Small intestine (tissue), 7 donors: ENCODE measurements at regions not wholly inside any gene's neighbourhood (a gene's known extent, or its start where the extent isn't known, plus 50 kb on each side); places are given as distances from the start of the nearest gene placed in this dataset.
"Not testable (repeated sequence)": the region's sequence is repeated elsewhere in the genome, so short reads cannot be mapped to it uniquely, and the experiment has no call there.

Source experiments
- DNase-seq, 2 donors: peaks; one replicate each; pipeline versions ENCODE4 v3.0.0 to v3.0.0-alpha.2; 2013
- FAIRE-seq: peaks from 2 replicates; lab custom pipeline; 2012; peaks lifted over from hg19 to GRCh38; lab: Jason Lieb, UNC
- H3K27ac ChIP-seq, 3 donors: one replicate each; pipeline ENCODE4 v1.5.1; 2013; ENCODE audit warnings: low read length in 2 of 3, mild to moderate bottlenecking in 2 of 3, control low read depth in 1 of 3, inconsistent platforms in 1 of 3, low read depth in 1 of 3, moderate library complexity in 1 of 3
- H3K27me3 ChIP-seq, 3 donors: one replicate each; pipeline ENCODE4 v1.6.1; 2013; ENCODE audit warnings: low read length in 3 of 3, inconsistent platforms in 1 of 3; ENCODE audit not compliant: control insufficient read depth in 3 of 3, insufficient read depth in 3 of 3
- H3K36me3 ChIP-seq, 3 donors: one replicate each; pipeline ENCODE4 v1.6.1; 2013; ENCODE audit warnings: low read length in 3 of 3, inconsistent platforms in 1 of 3, low read depth in 1 of 3, mild to moderate bottlenecking in 1 of 3, moderate library complexity in 1 of 3; ENCODE audit not compliant: control insufficient read depth in 3 of 3, insufficient read depth in 2 of 3
- H3K4me1 ChIP-seq, 3 donors: one replicate each; pipeline ENCODE4 v1.6.1; 2013; ENCODE audit warnings: low read length in 2 of 3, inconsistent platforms in 1 of 3, low read depth in 1 of 3, mild to moderate bottlenecking in 1 of 3, moderate library complexity in 1 of 3; ENCODE audit not compliant: control insufficient read depth in 3 of 3, insufficient read depth in 2 of 3
- H3K4me3 ChIP-seq, 3 donors: one replicate each; pipeline ENCODE4 v1.5.1; 2013; ENCODE audit warnings: low read length in 3 of 3, control low read depth in 1 of 3, inconsistent platforms in 1 of 3, low read depth in 1 of 3, mild to moderate bottlenecking in 1 of 3, moderate library complexity in 1 of 3
- H3K9me3 ChIP-seq, 2 donors: one replicate each; pipeline ENCODE4 v1.6.1; 2013; ENCODE audit warnings: low read depth in 1 of 2, low read length in 1 of 2; ENCODE audit not compliant: control insufficient read depth in 2 of 2, insufficient read depth in 1 of 2
- WGBS, 3 donors: extraction: QIAGEN DNeasy Blood & Tissue Kit; methylation state at CpG; one replicate each; pipeline ENCODE4 v1.1.7; 2013; 5-methylcytosine and 5-hydroxymethylcytosine counted together
- donor health status: healthy with polysubstance abuse.
- donor health status: control.
- donor health status: control.
- donor health status: Bipolar disorder and iron deficiency.
- donor health status: healthy.

DNA sequence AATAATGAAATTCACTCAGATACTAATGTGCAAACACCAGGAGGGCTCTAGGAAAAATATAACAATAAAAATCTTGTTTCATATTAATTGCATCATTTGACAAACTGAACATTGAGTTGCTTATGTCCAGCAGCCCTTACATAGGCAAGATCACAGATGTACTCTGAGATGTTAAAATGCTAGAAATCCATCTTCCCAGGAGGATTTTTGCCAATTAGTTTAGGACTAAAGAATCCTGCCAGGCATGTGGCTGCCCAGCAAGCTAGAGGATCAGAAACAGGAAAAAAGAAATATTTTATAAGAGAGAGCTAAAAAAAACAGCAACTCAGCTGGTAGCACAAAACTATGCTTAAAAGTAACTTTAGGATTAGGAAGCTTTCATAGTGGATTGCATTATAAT lies 407.8 kb downstream of the NXPH1 start:
- Histone ChIP-seq H3K4me1 (no peaks in the 10 kb centered on the region), H3K27me3 (no peaks in the 10 kb centered on the region), H3K9me3 (no peaks in the 10 kb centered on the region), H3K36me3 (no peaks in the 10 kb centered on the region), H3K4me3 (no peak overlapping the region), H3K27ac (no peak overlapping the region)
- FAIRE-seq (no peak), DNase-seq (no peak)

DNA sequence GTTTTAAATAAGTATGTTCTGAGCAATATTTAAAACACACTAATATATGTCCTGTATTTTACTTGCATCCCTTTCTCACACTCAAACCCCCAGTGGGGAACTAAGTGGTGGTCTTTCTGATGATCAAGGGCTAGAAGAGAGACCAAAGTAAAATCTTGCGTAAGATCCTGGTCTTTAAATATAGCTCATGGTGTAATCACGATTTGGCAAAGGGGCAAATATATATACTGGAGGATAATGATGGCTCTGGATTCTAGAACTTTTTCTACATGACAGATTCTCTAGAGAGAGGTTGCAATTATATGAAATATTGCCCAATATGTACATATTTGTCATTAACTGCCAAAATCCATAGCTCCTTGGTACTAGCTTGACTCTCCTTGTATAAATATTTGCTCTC lies 438.3 kb downstream of the NXPH1 start:
- H3K27ac ChIP-seq = no peak overlapping the region
- WGBS, 3 donors = 85 to 95% (median 88%) methylated on average over 2 of the region's 2 CpGs
- no peaks in the 10 kb centered on the region for H3K9me3 ChIP-seq
- no peaks in the 10 kb centered on the region for H3K4me1 ChIP-seq
- DNase-seq (no peak), FAIRE-seq (no peak)
- H3K4me3 ChIP-seq = no peak overlapping the region
- no peaks in the 10 kb centered on the region for H3K27me3 ChIP-seq
- H3K36me3 ChIP-seq = no peaks in the 10 kb centered on the region

GRCh38 chr7:8881916-8882315 lies 448.5 kb downstream of the NXPH1 start:
- no peak for DNase-seq
- no peak for FAIRE-seq
- H3K27ac ChIP-seq = no peak overlapping the region
- H3K4me3 ChIP-seq = no peak overlapping the region
- 52 to 74% (median 74%) methylated on average over 2 of the region's 2 CpGs for WGBS, 3 donors
- no peaks in the 10 kb centered on the region for H3K27me3 ChIP-seq
- no peaks in the 10 kb centered on the region for H3K9me3 ChIP-seq
- H3K4me1 ChIP-seq = no peaks in the 10 kb centered on the region
- no peaks in the 10 kb centered on the region for H3K36me3 ChIP-seq

- H3K4me3 ChIP-seq = no peak overlapping the region
- DNase-seq (no peak), FAIRE-seq (no peak)
- H3K27me3 ChIP-seq = no peaks in the 10 kb centered on the region
- no peaks in the 10 kb centered on the region for H3K36me3 ChIP-seq
- no peak overlapping the region for H3K27ac ChIP-seq
- no peaks in the 10 kb centered on the region for H3K4me1 ChIP-seq
- peaks cover 0 to 2% of the 10 kb centered on the region in 2 donors for H3K9me3 ChIP-seq
Measured at GRCh38 chr7:8885480-8886000, 452.1 kb downstream of the NXPH1 start.

- not testable (repeated sequence) for H3K4me1 ChIP-seq, FAIRE-seq, H3K4me3 ChIP-seq, H3K9me3 ChIP-seq, H3K27me3 ChIP-seq, H3K27ac ChIP-seq, H3K36me3 ChIP-seq, DNase-seq
- 91 to 96% (median 95%) methylated on average over 14 to 30 of the region's 30 CpGs for WGBS, 3 donors
Measured at GRCh38 chr7:8890346-8890745, 456.9 kb downstream of the NXPH1 start.

GRCh38 chr7:8893775-8894174 lies 460.4 kb downstream of the NXPH1 start:
- H3K27ac ChIP-seq = no peak overlapping the region
- peaks cover 0 to 2% of the 10 kb centered on the region in 2 donors for H3K9me3 ChIP-seq
- no peaks in the 10 kb centered on the region for H3K27me3 ChIP-seq
- H3K4me1 ChIP-seq = no peaks in the 10 kb centered on the region
- DNase-seq (no peak), FAIRE-seq (no peak)
- H3K4me3 ChIP-seq = no peak overlapping the region
- no peaks in the 10 kb centered on the region for H3K36me3 ChIP-seq
- 50 to 73% (median 66%) methylated on average over 2 of the region's 2 CpGs for WGBS, 3 donors

DNA sequence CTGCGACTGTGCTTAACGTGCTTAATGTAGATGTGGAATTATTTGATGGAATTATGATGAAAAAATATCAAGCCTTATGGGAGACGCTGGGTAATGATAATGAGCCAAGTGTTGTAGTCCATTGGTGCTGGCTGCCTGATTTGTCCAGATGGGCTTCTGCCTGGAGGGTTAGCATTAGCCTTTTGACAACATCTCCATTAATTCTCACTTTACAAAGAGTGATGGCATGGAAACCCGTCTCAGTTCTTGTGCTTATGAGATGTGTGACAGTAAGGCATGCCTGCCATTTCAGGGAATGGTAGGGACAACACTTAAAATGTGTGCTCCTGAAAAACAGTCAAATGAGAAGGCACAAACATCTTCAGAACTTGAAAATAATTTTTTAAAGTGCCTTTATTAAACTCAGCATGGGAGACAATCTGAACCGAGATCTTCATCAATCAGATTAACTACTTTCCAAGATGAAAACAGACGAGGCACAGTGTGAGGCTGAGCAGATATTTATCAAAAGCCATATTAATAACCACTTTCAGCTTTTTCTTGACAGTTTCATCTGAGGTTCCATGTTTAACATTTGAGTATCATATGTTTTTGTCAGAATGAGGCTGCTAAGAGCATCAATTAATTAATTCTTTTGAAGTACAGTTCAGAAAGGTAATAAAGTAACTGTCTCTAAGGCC lies 473.1 kb downstream of the NXPH1 start:
- no peak overlapping the region for H3K4me3 ChIP-seq
- FAIRE-seq = no peak
- H3K27me3 ChIP-seq = no peaks in the 10 kb centered on the region
- WGBS, 3 donors = 67 to 79% (median 71%) methylated on average over 6 of the region's 6 CpGs
- no peak overlapping the region for H3K27ac ChIP-seq
- H3K36me3 ChIP-seq = no peaks in the 10 kb centered on the region
- H3K9me3 ChIP-seq = no peaks in the 10 kb centered on the region
- no peak for DNase-seq
- no peaks in the 10 kb centered on the region for H3K4me1 ChIP-seq

DNA sequence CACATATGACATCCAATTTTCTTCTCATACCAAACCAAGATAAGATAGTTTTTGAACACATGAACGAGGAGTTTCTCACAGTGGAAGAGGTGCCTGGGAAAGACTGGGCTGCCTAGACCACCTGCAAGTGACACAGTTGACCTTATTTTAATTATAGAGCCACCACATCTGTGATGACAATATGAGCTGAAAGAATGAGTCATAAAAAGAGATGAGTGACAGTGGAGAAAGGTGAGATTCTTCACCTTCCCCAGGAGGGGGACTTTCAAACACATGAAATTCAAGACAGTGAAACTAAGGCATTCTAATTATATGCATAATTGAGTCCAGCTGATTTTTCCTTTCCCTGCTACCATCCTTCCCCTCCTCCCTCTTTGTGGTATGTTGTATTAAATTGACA lies 475.5 kb downstream of the NXPH1 start:
- Histone ChIP-seq H3K4me3 (no peak overlapping the region), H3K27me3 (no peaks in the 10 kb centered on the region), H3K27ac (no peak overlapping the region), H3K4me1 (no peaks in the 10 kb centered on the region), H3K9me3 (no peaks in the 10 kb centered on the region), H3K36me3 (no peaks in the 10 kb centered on the region)
- FAIRE-seq (no peak), DNase-seq (no peak)
- 21 to 29% (median 28%) methylated on average over 1 of the region's 1 CpG for WGBS, 3 donors

GRCh38 chr7:8913682-8914081 lies 480.3 kb downstream of the NXPH1 start:
- no peaks in the 10 kb centered on the region for H3K4me1 ChIP-seq
- no peaks in the 10 kb centered on the region for H3K36me3 ChIP-seq
- DNase-seq (no peak), FAIRE-seq (no peak)
- 32 to 37% (median 33%) methylated on average over 2 of the region's 2 CpGs for WGBS, 3 donors
- H3K4me3 ChIP-seq = no peak overlapping the region
- no peaks in the 10 kb centered on the region for H3K27me3 ChIP-seq
- H3K9me3 ChIP-seq = no peaks in the 10 kb centered on the region
- H3K27ac ChIP-seq = no peak overlapping the region
